HEK293 (cell line): ENCODE measurements at regions not wholly inside any gene's neighbourhood (a gene's known extent, or its start where the extent isn't known, plus 50 kb on each side); places are given as distances from the start of the nearest gene placed in this dataset.

Source experiments
- CTCF ChIA-PET: fragments of 350-600 bp; formaldehyde crosslinking; extraction: SDS; loops from one replicate; lab custom pipeline; 2021; ENCODE audit warnings: antibody characterized with exemption; lab: Yijun Ruan, JAX
- POLR2A ChIA-PET: fragments of 300-600 bp; formaldehyde crosslinking; extraction: SDS; loops from one replicate; lab custom pipeline; 2020; ENCODE audit warnings: antibody characterized with exemption, inconsistent platforms; lab: Yijun Ruan, JAX
- H3K27ac ChIP-seq: fragments of 200-500 bp; sonication (Bioruptor generic); 2 replicates; pipeline ENCODE4 v1.5.1; 2014; ENCODE audit warnings: low read depth, low read length, control low read depth, inconsistent platforms; ENCODE audit errors: extremely low read depth
- H3K36me3 ChIP-seq, 2 experiments: fragments of 200-500 bp in 1 of 2; sonication (Bioruptor generic) in 1 of 2; 1 replicate in 1 of 2; 2 replicates in 1 of 2; pipeline ENCODE4 v1.5.1; 2014 to 2017; ENCODE audit warnings: inconsistent platforms in 2 of 2, low read length in 2 of 2; ENCODE audit not compliant: control insufficient read depth in 2 of 2, insufficient read depth in 1 of 2
- H3K4me1 ChIP-seq: fragments of 200-500 bp; sonication (Bioruptor generic); 2 replicates; pipeline ENCODE4 v1.5.1; 2014; ENCODE audit warnings: mild to moderate bottlenecking, low read length, inconsistent platforms; ENCODE audit not compliant: control insufficient read depth, insufficient read depth
- H3K4me3 ChIP-seq: 2 replicates; pipeline ENCODE4 v1.5.1; 2011; ENCODE audit warnings: low read depth, mild to moderate bottlenecking, control low read depth, low read length, moderate library complexity
- H3K9me3 ChIP-seq: fragments of 200-500 bp; sonication (Bioruptor generic); 2 replicates; pipeline ENCODE4 v1.5.1; 2014; ENCODE audit warnings: low read depth, low read length, inconsistent platforms; ENCODE audit not compliant: control insufficient read depth, insufficient read depth
- BCL11B ChIP-seq: fragments of 450-650 bp; formaldehyde crosslinking; IDR thresholded peaks from 2 replicates; pipeline ENCODE4 v1.5.1; 2016; ENCODE audit warnings: low read depth, missing biosample characterization, missing genetic modification characterization
- FEZF1 ChIP-seq: fragments of 450-650 bp; formaldehyde crosslinking; IDR thresholded peaks from 2 replicates; pipeline ENCODE4 v1.5.1; 2016; ENCODE audit warnings: missing biosample characterization, missing genetic modification characterization
- KLF7 ChIP-seq: fragments of 450-650 bp; formaldehyde crosslinking; IDR thresholded peaks from 2 replicates; pipeline ENCODE4 v1.5.1; 2016; ENCODE audit warnings: missing biosample characterization, missing genetic modification characterization, borderline replicate concordance
- MZF1 ChIP-seq: fragments of 450-650 bp; formaldehyde crosslinking; IDR thresholded peaks from 2 replicates; pipeline ENCODE4 v1.5.1; 2017; ENCODE audit warnings: missing biosample characterization, missing genetic modification characterization, borderline replicate concordance
- SALL2 ChIP-seq: fragments of 450-650 bp; formaldehyde crosslinking; IDR thresholded peaks from 2 replicates; pipeline ENCODE4 v1.5.0; 2017; ENCODE audit warnings: missing biosample characterization, mild to moderate bottlenecking, missing genetic modification characterization, borderline replicate concordance
- TCF7L2 ChIP-seq: IDR thresholded peaks from 2 replicates; pipeline ENCODE4 v1.6.1; 2011; ENCODE audit warnings: low read depth, mild to moderate bottlenecking, inconsistent platforms, low read length, moderate library complexity, borderline replicate concordance
- ZNF155 ChIP-seq: fragments of 450-650 bp; formaldehyde crosslinking; IDR thresholded peaks from 2 replicates; pipeline ENCODE4 v1.5.1; 2016; ENCODE audit warnings: missing biosample characterization, missing genetic modification characterization
- ZNF394 ChIP-seq: fragments of 450-650 bp; formaldehyde crosslinking; IDR thresholded peaks from 2 replicates; pipeline ENCODE4 v1.5.1; 2016; ENCODE audit warnings: missing biosample characterization, missing genetic modification characterization, mild to moderate bottlenecking, moderate library complexity, borderline replicate concordance
- ZNF423 ChIP-seq: fragments of 450-650 bp; formaldehyde crosslinking; IDR thresholded peaks from 2 replicates; pipeline ENCODE4 v1.5.1; 2016; ENCODE audit warnings: missing biosample characterization, missing genetic modification characterization
- ZNF843 ChIP-seq: fragments of 450-650 bp; formaldehyde crosslinking; IDR thresholded peaks from 2 replicates; pipeline ENCODE4 v1.5.1; 2016; ENCODE audit warnings: missing biosample characterization, missing genetic modification characterization
- ZSCAN30 ChIP-seq: fragments of 450-650 bp; IDR thresholded peaks from 2 replicates; pipeline ENCODE4 v1.5.1; 2018; ENCODE audit warnings: missing biosample characterization, mild to moderate bottlenecking, missing genetic modification characterization, moderate library complexity
- TF ChIP-seq, protein P1 (sequence below): fragments of 450-650 bp; formaldehyde crosslinking; optimal IDR thresholded peaks from 2 replicates; pipeline ENCODE3; 2016; ENCODE audit warnings: missing biosample characterization, mild to moderate bottlenecking, missing genetic modification characterization
- TF ChIP-seq, protein P2 (sequence below): fragments of 450-650 bp; formaldehyde crosslinking; IDR thresholded peaks from 2 replicates; pipeline ENCODE4 v1.5.1; 2016; ENCODE audit warnings: missing biosample characterization, missing genetic modification characterization
- TF ChIP-seq, protein P3 (sequence below): fragments of 450-650 bp; formaldehyde crosslinking; IDR thresholded peaks from 2 replicates; pipeline ENCODE4 v1.5.1; 2017; ENCODE audit warnings: missing biosample characterization, missing genetic modification characterization
- TF ChIP-seq, protein P4 (sequence below): fragments of 450-650 bp; formaldehyde crosslinking; IDR thresholded peaks from 2 replicates; pipeline ENCODE4 v1.5.1; 2016; ENCODE audit warnings: missing biosample characterization, missing genetic modification characterization
- TF ChIP-seq, protein P5 (sequence below): fragments of 450-650 bp; formaldehyde crosslinking; IDR thresholded peaks from 2 replicates; pipeline ENCODE4 v1.5.1; 2016; ENCODE audit warnings: missing biosample characterization, missing genetic modification characterization

DNA sequence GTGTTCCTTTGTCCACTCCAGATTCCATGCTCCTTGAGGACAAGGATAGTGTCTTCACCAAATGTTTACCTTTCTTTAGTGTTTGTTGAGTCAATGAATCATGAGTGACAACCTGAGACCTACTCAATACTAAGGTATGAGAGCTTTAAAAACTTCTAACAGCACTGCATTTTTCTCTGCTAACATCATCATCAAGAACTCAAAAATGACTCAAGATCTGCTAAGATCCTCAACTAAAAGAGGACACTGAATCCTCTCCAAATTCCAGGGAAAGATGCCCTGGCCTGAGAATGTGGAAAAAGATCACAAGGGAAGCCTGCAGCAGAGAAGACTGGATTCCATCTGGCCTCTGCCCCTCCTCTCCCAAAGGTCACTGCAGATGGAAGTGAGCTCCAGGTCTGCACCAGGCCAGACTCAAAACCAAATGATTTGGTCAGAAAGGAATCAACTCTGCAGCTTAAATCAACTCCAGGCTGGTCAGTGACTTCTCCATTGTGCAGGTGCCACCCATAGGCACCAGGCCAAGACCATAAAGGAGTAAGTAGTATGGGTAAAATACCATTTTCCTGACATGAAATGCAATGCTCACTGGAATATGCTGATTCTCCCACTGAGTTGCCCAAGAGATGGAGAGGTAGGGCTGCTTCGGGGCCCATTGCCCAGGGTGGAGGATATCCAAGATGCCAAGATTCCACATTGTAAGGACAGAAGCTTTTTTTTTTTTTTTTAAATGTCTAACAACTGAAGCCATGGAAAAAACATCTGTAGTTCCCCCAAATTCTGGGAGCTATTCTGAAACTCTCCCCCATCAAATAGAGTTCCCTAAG lies 89.5 kb upstream of the DOCK9 start:
- H3K27ac ChIP-seq = no peak overlapping the region
- no peaks in the 10 kb centered on the region for H3K9me3 ChIP-seq
- no peaks in the 10 kb centered on the region; the same call in 1 of the 2 replicates for H3K4me1 ChIP-seq
- ChIA-PET POLR2A (interaction anchor here (0.6 kb wide), 1 partner anchor 14 kb away, joined by 3 read pairs; no protein-coding TSS in a partner anchor), CTCF (no interaction called here)
- H3K36me3 ChIP-seq = no peaks in the 10 kb centered on the region
- H3K4me3 ChIP-seq = no peak overlapping the region
- TF ChIP-seq KLF7 (tag by site-specific recombination) (no peak), ZNF155 (no peak), SALL2 (tag by site-specific recombination) (no peak), ZSCAN30 (tag by site-specific recombination) (no peak)
- TF ChIP-seq, protein P1, sequence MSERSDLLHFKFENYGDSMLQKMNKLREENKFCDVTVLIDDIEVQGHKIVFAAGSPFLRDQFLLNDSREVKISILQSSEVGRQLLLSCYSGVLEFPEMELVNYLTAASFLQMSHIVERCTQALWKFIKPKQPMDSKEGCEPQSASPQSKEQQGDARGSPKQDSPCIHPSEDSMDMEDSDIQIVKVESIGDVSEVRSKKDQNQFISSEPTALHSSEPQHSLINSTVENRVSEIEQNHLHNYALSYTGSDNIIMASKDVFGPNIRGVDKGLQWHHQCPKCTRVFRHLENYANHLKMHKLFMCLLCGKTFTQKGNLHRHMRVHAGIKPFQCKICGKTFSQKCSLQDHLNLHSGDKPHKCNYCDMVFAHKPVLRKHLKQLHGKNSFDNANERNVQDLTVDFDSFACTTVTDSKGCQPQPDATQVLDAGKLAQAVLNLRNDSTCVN (tag by site-specific recombination) = no peak

DNA sequence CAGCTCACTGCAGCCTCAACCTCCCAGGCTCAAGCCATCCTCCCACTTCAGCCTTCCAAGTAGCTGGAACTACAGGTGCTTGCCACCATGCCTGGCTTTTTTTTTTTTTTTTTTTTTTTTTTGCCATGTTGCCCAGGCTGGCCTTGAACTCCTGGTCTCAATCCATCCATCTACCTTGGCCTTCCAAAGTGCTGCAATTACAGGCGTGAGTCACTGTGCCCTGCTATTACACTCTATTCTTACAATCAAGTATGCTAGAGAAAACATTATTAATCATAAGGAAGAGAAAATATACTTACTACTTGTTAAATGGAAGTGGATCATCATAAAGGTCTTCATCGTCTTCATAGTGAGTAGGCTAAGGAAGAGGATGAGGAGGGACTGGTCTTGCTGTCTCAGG lies 93.3 kb upstream of the DOCK9 start:
- TF ChIP-seq BCL11B (tag by site-specific recombination) = no peak
- TF ChIP-seq, protein P2, sequence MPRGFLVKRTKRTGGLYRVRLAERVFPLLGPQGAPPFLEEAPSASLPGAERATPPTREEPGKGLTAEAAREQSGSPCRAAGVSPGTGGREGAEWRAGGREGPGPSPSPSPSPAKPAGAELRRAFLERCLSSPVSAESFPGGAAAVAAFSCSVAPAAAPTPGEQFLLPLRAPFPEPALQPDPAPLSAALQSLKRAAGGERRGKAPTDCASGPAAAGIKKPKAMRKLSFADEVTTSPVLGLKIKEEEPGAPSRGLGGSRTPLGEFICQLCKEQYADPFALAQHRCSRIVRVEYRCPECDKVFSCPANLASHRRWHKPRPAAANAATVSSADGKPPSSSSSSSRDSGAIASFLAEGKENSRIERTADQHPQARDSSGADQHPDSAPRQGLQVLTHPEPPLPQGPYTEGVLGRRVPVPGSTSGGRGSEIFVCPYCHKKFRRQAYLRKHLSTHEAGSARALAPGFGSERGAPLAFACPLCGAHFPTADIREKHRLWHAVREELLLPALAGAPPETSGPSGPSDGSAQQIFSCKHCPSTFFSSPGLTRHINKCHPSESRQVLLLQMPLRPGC (tag by site-specific recombination) = no peak
- TF ChIP-seq MZF1 (tag by site-specific recombination) = no peak
- no peak for TF ChIP-seq ZNF394 (tag by site-specific recombination)
- TF ChIP-seq, protein P3, sequence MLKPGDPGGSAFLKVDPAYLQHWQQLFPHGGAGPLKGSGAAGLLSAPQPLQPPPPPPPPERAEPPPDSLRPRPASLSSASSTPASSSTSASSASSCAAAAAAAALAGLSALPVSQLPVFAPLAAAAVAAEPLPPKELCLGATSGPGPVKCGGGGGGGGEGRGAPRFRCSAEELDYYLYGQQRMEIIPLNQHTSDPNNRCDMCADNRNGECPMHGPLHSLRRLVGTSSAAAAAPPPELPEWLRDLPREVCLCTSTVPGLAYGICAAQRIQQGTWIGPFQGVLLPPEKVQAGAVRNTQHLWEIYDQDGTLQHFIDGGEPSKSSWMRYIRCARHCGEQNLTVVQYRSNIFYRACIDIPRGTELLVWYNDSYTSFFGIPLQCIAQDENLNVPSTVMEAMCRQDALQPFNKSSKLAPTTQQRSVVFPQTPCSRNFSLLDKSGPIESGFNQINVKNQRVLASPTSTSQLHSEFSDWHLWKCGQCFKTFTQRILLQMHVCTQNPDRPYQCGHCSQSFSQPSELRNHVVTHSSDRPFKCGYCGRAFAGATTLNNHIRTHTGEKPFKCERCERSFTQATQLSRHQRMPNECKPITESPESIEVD (tag by site-specific recombination) = no peak
- no peak for TF ChIP-seq FEZF1 (tag by site-specific recombination)
- TF ChIP-seq ZNF423 (tag by site-specific recombination) = no peak
- TF ChIP-seq, protein P4, sequence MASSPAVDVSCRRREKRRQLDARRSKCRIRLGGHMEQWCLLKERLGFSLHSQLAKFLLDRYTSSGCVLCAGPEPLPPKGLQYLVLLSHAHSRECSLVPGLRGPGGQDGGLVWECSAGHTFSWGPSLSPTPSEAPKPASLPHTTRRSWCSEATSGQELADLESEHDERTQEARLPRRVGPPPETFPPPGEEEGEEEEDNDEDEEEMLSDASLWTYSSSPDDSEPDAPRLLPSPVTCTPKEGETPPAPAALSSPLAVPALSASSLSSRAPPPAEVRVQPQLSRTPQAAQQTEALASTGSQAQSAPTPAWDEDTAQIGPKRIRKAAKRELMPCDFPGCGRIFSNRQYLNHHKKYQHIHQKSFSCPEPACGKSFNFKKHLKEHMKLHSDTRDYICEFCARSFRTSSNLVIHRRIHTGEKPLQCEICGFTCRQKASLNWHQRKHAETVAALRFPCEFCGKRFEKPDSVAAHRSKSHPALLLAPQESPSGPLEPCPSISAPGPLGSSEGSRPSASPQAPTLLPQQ (tag by site-specific recombination) = no peak
- CTCF ChIA-PET = no interaction called here
- Histone ChIP-seq H3K4me3 (no peak overlapping the region), H3K27ac (no peak overlapping the region), H3K4me1 (no peaks in the 10 kb centered on the region), H3K9me3 (no peaks in the 10 kb centered on the region), H3K36me3 (no peaks in the 10 kb centered on the region)
- POLR2A ChIA-PET = interaction anchor here (0.7 kb wide), 1 partner anchor 1748 kb away, joined by 4 read pairs; no protein-coding TSS in a partner anchor

DNA sequence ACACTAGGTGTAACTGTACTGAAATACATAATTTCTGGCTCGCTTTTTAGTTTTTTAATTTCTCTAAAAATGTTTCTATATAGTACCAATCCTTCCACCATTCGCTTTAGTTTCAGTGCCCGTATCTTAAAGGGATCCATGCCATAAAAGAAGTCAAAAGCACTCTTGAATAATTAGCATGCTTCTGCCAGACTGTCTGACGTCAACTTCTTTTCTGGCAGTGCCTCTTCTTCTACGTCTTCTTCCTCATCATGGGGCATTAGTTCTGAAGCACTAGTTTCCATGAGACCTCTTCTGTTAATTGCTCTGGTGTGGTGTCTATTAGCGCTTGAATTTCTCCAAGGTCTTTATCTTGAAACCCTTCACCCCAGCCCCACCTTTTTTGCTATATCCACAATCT lies 93.8 kb upstream of the DOCK9 start:
- H3K9me3 ChIP-seq = no peaks in the 10 kb centered on the region
- H3K27ac ChIP-seq = no peak overlapping the region
- ChIA-PET POLR2A (no interaction called here), CTCF (no interaction called here)
- TF ChIP-seq ZNF843 (tag by site-specific recombination) (0 out of 2 replicates have a peak, but pooled peaks have one; percentile 18), TCF7L2 (no peak)
- TF ChIP-seq, protein P5, sequence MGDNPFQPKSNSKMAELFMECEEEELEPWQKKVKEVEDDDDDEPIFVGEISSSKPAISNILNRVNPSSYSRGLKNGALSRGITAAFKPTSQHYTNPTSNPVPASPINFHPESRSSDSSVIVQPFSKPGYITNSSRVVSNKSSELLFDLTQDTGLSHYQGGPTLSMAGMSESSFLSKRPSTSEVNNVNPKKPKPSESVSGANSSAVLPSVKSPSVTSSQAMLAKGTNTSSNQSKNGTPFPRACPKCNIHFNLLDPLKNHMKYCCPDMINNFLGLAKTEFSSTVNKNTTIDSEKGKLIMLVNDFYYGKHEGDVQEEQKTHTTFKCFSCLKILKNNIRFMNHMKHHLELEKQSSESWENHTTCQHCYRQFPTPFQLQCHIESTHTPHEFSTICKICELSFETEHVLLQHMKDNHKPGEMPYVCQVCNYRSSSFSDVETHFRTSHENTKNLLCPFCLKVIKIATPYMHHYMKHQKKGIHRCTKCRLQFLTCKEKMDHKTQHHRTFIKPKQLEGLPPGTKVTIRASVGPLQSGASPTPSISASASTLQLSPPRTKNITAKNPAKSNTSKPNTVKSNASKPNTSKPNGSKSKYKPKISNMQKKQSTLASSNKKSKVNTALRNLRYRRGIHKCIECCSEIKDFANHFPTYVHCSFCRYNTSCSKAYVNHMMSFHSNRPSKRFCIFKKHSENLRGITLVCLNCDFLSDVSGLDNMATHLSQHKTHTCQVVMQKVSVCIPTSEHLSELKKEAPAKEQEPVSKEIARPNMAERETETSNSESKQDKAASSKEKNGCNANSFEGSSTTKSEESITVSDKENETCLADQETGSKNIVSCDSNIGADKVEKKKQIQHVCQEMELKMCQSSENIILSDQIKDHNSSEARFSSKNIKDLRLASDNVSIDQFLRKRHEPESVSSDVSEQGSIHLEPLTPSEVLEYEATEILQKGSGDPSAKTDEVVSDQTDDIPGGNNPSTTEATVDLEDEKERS (tag by site-specific recombination) = no peak
- H3K4me1 ChIP-seq = no peaks in the 10 kb centered on the region
- no peak overlapping the region for H3K4me3 ChIP-seq
- no peaks in the 10 kb centered on the region for H3K36me3 ChIP-seq
